AG04449 (cell line): ENCODE measurements at regions not wholly inside any gene's neighbourhood (a gene's known extent, or its start where the extent isn't known, plus 50 kb on each side); places are given as distances from the start of the nearest gene placed in this dataset.

Experiments used
- CTCF ChIA-PET: fragments of 350-600 bp; formaldehyde crosslinking; extraction: SDS; loops from one replicate; lab custom pipeline; 2021; ENCODE audit warnings: antibody characterized with exemption; lab: Yijun Ruan, JAX
- POLR2A ChIA-PET: fragments of 400-600, 350-600 bp; formaldehyde crosslinking; extraction: SDS; loops from one replicate; lab custom pipeline; 2020; ENCODE audit warnings: antibody characterized with exemption, inconsistent platforms; lab: Yijun Ruan, JAX
- DNase-seq: peaks from one replicate; pipeline ENCODE4 v3.0.0-alpha.2; 2010; ENCODE audit warnings: low read depth, low spot score
- H3K4me3 ChIP-seq: 2 replicates; pipeline ENCODE4 v1.5.1; 2011; ENCODE audit warnings: low read depth, mild to moderate bottlenecking, control low read depth, low read length
- CTCF ChIP-seq: IDR thresholded peaks from one replicate; pipeline ENCODE4 v1.5.1; 2011; ENCODE audit warnings: mild to moderate bottlenecking, moderate library complexity, low read length, control low read depth, inconsistent platforms; ENCODE audit not compliant: insufficient read depth; ENCODE audit errors: missing control alignments

- peak; percentile 59 for DNase-seq
- TF ChIP-seq CTCF: peak; percentile 70
- POLR2A ChIA-PET: no interaction called here
- CTCF ChIA-PET: interaction anchor here (0.7 to 7.3 kb wide), 15 partner anchors 11 to 451 kb away, joined by 3 to 71 read pairs (median 4); partner anchors contain the start of genes NIPSNAP2 and PHKG1
- H3K4me3 ChIP-seq: no peak overlapping the region
Observed at GRCh38 chr7:55641273-55641691, 69.0 kb upstream of the VOPP1 start.

GRCh38 chr7:55639640-55640039, 67.3 kb upstream of the VOPP1 start:
- H3K4me3 ChIP-seq: no peak overlapping the region
- no peak for DNase-seq
- POLR2A ChIA-PET: no interaction called here
- no peak for TF ChIP-seq CTCF
- CTCF ChIA-PET: interaction anchor here (0.7 to 7.3 kb wide), 7 partner anchors 9 to 440 kb away, joined by 3 to 71 read pairs (median 13); partner anchors contain the start of gene NIPSNAP2

- no peak overlapping the region for H3K4me3 ChIP-seq
- CTCF ChIA-PET: interaction anchor here (3.6 kb wide), 1 partner anchor 12 kb away, joined by 13 read pairs; no protein-coding TSS in a partner anchor
- DNase-seq: no peak
- POLR2A ChIA-PET: no interaction called here
- no peak for TF ChIP-seq CTCF
Observed at GRCh38 chr7:55629051-55629677, 56.9 kb upstream of the VOPP1 start.

- H3K4me3 ChIP-seq: no peak overlapping the region
- POLR2A ChIA-PET: no interaction called here
- no peak for DNase-seq
- no peak for TF ChIP-seq CTCF
- CTCF ChIA-PET: no interaction called here
Observed at GRCh38 chr7:55624813-55625212, 52.5 kb upstream of the VOPP1 start.

GRCh38 chr7:55623617-55624016, 51.3 kb upstream of the VOPP1 start:
- POLR2A ChIA-PET: no interaction called here
- no peak for DNase-seq
- no peak overlapping the region for H3K4me3 ChIP-seq
- CTCF ChIA-PET: no interaction called here
- no peak for TF ChIP-seq CTCF

- CTCF ChIA-PET: interaction anchor here (1.4 kb wide), 1 partner anchor 34 kb away, joined by 3 read pairs; no protein-coding TSS in a partner anchor
- TF ChIP-seq CTCF: no peak
- POLR2A ChIA-PET: no interaction called here
- no peak for DNase-seq
- H3K4me3 ChIP-seq: no peak overlapping the region
Observed at GRCh38 chr7:55622241-55622640, 49.9 kb upstream of the VOPP1 start.
